ENCODE measurements at regions not wholly inside any gene's neighbourhood (a gene's known extent, or its start where the extent isn't known, plus 50 kb on each side); places are given as distances from the start of the nearest gene placed in this dataset.

- peaks cover 10% of the 10 kb centered on the region for H3K4me1 Mint-ChIP-seq
- H3K27me3 Mint-ChIP-seq (ENCODE audit: low read depth): no peaks in the 10 kb centered on the region; the same call in 1 of the 2 replicates
- H3K9me3 Mint-ChIP-seq: peaks cover under 1% of the 10 kb centered on the region; the same call in 1 of the 2 replicates
- no peak overlapping the region for H3K27ac Mint-ChIP-seq
- no peak for TF ChIP-seq NR3C1 (CRISPR knock-in tag; conservative IDR thresholded peaks at IDR 0.05; ENCODE audit: low read depth)
- TF ChIP-seq TP53 (CRISPR knock-in tag; IDR thresholded peaks at IDR 0.05): no peak
- TF ChIP-seq IRF2 (CRISPR knock-in tag; IDR thresholded peaks at IDR 0.05; ENCODE audit: borderline replicate concordance, low read depth): no peak
- TF ChIP-seq RELA (CRISPR knock-in tag; IDR thresholded peaks at IDR 0.05; ENCODE audit: borderline replicate concordance): no peak
- TF ChIP-seq KAT7 (CRISPR knock-in tag; IDR thresholded peaks at IDR 0.05; ENCODE audit: borderline replicate concordance): no peak
- TF ChIP-seq NFE2L1 (CRISPR knock-in tag; IDR thresholded peaks at IDR 0.05): no peak
- no peak for TF ChIP-seq CREB1 (CRISPR knock-in tag; IDR thresholded peaks at IDR 0.05)
- TF ChIP-seq IRF1 (CRISPR knock-in tag; IDR thresholded peaks at IDR 0.05): no peak
- TF ChIP-seq ATF1 (CRISPR knock-in tag; IDR thresholded peaks at IDR 0.05): no peak
- TF ChIP-seq FOXP4 (CRISPR knock-in tag; IDR thresholded peaks at IDR 0.05): no peak
- no peak for TF ChIP-seq SOX15 (CRISPR knock-in tag; IDR thresholded peaks at IDR 0.05)
- TF ChIP-seq GTF2I (CRISPR knock-in tag; conservative IDR thresholded peaks at IDR 0.05): no peak
- TF ChIP-seq AR (CRISPR knock-in tag; IDR thresholded peaks at IDR 0.05): no peak
- TF ChIP-seq ZNF532 (CRISPR knock-in tag; IDR thresholded peaks at IDR 0.05; ENCODE audit: borderline replicate concordance): no peak
- no peak for TF ChIP-seq PRRX2 (CRISPR knock-in tag; IDR thresholded peaks at IDR 0.05)
- H3K4me3 Mint-ChIP-seq: no peak overlapping the region
- DNase-seq (ENCODE audit: low spot score): no peak
- ChIA-PET POLR2A (no interaction called here), CTCF (interaction anchor here (1.0 to 1.5 kb wide), 3 partner anchors 16 to 204 kb away, joined by 3 to 4 read pairs (median 4); no protein-coding TSS in a partner anchor)
- H3K36me3 Mint-ChIP-seq: no peaks in the 10 kb centered on the region
- ATAC-seq: no peak
Observed at GRCh38 chr5:36491856-36492255, 114.5 kb upstream of the SLC1A3 start.

GRCh38 chr5:36492984-36493654 lies 113.3 kb upstream of the SLC1A3 start:
- no peak overlapping the region for H3K27ac Mint-ChIP-seq
- H3K9me3 Mint-ChIP-seq: no peaks in the 10 kb centered on the region
- TF ChIP-seq NFE2L1 (CRISPR knock-in tag; IDR thresholded peaks at IDR 0.05): no peak
- no peak for TF ChIP-seq ZNF232 (CRISPR knock-in tag; IDR thresholded peaks at IDR 0.05)
- TF ChIP-seq ZNF138 (CRISPR knock-in tag; conservative IDR thresholded peaks at IDR 0.05): no peak
- no peak for TF ChIP-seq GTF2I (CRISPR knock-in tag; conservative IDR thresholded peaks at IDR 0.05)
- TF ChIP-seq ATF1 (CRISPR knock-in tag; IDR thresholded peaks at IDR 0.05): no peak
- TF ChIP-seq JUN (CRISPR knock-in tag; IDR thresholded peaks at IDR 0.05): no peak
- no peak for TF ChIP-seq HMGA2 (CRISPR knock-in tag; IDR thresholded peaks at IDR 0.05)
- TF ChIP-seq SMAD3 (CRISPR knock-in tag; IDR thresholded peaks at IDR 0.05; ENCODE audit: borderline replicate concordance): no peak
- no peak for TF ChIP-seq SMAD4 (CRISPR knock-in tag; IDR thresholded peaks at IDR 0.05)
- no peak for TF ChIP-seq JAZF1 (CRISPR knock-in tag; IDR thresholded peaks at IDR 0.05)
- TF ChIP-seq FOXK1 (CRISPR knock-in tag; IDR thresholded peaks at IDR 0.05): no peak
- no peak for TF ChIP-seq TEAD4 (CRISPR knock-in tag; IDR thresholded peaks at IDR 0.05)
- TF ChIP-seq EMX1 (CRISPR knock-in tag; IDR thresholded peaks at IDR 0.05): no peak
- no peak for TF ChIP-seq MYBL2 (CRISPR knock-in tag; IDR thresholded peaks at IDR 0.05)
- no peak for TF ChIP-seq CDX4 (CRISPR knock-in tag; IDR thresholded peaks at IDR 0.05; ENCODE audit: borderline replicate concordance)

More at GRCh38 chr5:36492984-36493654, 113.3 kb upstream of the SLC1A3 start:
- Mint-ChIP-seq H3K36me3 (no peaks in the 10 kb centered on the region), H3K4me3 (no peak overlapping the region), H3K27me3 (ENCODE audit: low read depth) (no peaks in the 10 kb centered on the region; the same call in 1 of the 2 replicates), H3K4me1 (peaks cover 13% of the 10 kb centered on the region)
- no peak for DNase-seq (ENCODE audit: low spot score)
- ChIA-PET CTCF (interaction anchor here (1.5 kb wide), 1 partner anchor 14 kb away, joined by 4 read pairs; no protein-coding TSS in a partner anchor), POLR2A (interaction anchor here (0.6 kb wide), 1 partner anchor 80 kb away, joined by 3 read pairs; no protein-coding TSS in a partner anchor)
- no peak for ATAC-seq
